DMS153 treated with DMSO at 0.1 percent for 48 hours (cell line): ENCODE measurements at regions not wholly inside any gene's neighbourhood (a gene's known extent, or its start where the extent isn't known, plus 50 kb on each side); places are given as distances from the start of the nearest gene placed in this dataset.

Experiments used
- DNase-seq: peaks from one replicate; lab custom pipeline; 2025; ENCODE audit not compliant: unreplicated experiment; lab: John Stamatoyannopoulos, UW

DNA sequence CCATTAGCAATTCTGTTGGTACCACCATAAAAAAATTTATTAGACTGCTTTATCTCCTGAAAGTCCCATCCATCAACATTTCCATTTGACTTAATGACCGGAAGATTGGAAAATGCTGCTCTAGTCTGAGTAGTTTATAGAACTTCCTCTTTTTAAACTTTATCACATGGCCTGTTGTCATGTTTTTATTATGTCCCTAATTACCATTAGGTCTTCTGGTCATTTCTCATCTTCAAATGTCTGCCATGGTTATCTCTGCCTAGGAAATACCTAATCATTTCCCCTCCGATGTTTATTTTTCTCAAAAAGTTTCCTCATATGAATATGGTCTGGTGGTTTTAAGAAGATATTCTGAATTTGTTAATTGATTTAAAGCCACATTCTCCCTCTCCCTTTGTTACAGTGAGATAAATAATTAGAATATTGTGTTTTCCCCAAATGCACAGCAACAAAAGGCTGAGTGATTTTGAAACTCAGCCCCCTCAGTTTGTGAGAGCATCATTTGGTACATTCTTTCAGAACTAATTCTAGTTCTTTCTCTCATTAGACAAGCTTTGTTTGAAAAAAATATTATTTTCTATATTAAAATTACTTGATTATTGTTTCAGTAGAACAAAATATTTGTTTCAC is 317.1 kb upstream of the ST6GAL2 start:
- no peak for DNase-seq

DNA sequence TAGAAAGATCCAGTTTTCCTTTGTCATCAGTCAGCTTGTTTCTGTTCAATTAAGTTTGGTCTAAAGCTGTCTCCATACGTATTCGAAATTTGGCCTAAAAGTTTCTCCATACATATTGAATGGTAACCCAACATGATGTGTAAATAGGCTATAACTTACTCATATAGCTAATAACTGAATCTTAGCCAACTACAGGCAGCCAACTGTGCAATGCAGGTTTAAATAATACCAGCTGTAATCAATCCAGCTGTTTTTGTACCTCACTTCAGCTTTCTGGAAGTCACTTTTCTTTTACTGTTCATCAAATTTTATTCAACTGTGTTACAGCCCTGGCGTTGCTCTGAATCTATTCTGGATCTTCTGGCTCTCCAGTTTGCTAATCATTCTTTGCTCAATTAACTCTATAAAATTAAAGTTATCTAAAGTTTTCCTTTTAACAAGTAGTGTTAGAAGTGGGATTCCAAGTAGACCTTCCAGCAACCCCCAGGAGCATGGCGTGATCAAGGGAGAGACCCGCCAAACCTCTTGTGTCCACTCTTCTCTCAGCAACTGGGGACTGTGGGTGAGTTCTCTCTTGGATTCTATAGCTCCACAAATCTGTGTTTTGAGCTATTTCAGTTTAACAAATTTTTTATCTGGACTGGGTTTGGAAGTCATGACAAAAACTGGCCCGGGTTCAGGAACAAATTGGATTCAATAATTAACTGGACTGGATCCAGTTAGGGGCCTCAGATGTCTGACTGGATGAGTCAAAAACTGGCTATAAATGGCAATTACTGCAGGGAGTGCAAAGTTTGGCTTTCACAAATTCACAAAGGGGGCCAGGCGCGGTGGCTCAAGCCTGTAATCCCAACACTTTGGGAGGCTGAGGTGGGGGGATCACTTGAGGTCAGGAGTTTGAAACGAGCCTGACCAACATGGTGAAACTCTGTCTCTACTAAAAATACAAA is 329.7 kb upstream of the ST6GAL2 start:
- DNase-seq, result no peak

DNA sequence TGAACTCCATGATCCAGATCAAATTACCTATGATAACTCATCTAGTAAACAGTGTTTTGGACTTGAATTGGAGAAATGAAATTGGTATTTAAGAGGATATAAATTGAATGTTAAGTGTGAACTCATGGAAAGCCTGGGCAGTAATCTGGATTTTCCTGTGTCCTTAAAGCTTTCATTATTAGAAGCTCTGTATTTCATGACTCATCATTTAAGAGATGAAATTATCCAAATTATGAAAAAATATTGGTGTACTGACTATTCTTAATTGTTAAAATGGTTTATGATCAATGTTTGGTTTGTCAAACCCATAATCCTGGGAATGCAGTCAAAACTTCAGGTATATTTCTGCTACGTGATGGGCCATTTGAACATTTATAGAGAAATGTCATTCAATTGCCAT is 332.2 kb upstream of the ST6GAL2 start:
- no peak for DNase-seq

GRCh38 chr2:107222466-107222865 is 336.5 kb upstream of the ST6GAL2 start:
- no peak for DNase-seq

DNA sequence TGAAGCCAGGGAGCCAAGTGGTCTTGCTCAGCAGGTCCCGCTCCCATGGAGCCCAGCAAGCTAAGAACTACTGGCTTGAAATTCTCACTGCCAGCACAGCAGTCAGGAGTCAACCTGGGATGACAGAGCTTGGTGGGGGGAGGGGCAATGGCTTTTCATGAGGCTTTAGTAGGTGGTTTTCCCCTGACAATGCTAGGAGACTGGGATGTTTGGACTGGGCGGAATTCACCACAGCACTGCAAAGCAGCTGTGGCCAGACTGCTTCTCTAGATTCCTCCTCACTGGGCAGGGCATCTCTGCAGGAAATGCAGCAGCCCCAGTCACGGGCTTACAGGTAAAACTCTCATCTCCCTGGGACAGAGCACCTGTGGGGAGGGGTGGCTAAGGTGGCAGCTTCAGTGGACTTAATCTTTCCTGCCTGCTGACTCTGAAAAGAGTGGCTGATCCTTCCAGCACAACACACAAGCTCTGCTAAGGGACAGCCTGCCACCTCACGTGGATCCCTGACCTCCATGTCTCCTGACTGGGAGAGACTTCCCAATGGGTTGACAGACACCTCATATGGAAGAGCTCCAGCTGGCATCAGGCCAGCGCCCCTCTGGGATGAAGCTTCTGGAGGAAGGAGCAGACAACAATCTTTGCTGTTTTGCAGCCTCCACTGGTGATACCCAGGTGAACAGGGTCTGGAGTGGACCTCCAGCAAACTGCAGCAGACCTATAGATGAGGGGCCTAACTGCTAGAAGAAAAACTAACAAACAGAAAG is 349.7 kb upstream of the ST6GAL2 start:
- DNase-seq, result no peak

- no peak for DNase-seq
Observed at GRCh38 chr2:107242811-107243210, 356.8 kb upstream of the ST6GAL2 start.

DNA sequence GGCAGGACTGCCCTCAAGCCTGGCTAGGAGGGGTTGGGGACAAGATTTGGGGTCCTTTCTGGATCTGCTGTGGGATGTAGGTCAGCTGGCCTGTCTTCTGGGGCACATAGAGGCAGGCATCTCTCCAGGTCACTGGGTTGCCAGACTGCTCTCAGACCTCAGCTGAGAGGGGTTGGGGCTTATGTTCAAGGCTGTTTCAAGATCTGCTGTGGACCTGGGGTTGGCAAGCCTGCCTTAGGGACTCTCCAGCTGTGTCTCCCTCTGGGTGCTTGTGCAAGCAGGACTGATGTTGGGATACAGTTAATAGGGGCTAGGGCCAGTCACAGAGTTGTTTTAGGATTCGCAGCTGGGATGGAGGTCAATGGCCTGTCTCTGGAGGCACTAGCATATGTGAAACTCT is 363.0 kb upstream of the ST6GAL2 start:
- no peak for DNase-seq

- no peak for DNase-seq
Observed at GRCh38 chr2:107255744-107256143, 369.8 kb upstream of the ST6GAL2 start.

DNA sequence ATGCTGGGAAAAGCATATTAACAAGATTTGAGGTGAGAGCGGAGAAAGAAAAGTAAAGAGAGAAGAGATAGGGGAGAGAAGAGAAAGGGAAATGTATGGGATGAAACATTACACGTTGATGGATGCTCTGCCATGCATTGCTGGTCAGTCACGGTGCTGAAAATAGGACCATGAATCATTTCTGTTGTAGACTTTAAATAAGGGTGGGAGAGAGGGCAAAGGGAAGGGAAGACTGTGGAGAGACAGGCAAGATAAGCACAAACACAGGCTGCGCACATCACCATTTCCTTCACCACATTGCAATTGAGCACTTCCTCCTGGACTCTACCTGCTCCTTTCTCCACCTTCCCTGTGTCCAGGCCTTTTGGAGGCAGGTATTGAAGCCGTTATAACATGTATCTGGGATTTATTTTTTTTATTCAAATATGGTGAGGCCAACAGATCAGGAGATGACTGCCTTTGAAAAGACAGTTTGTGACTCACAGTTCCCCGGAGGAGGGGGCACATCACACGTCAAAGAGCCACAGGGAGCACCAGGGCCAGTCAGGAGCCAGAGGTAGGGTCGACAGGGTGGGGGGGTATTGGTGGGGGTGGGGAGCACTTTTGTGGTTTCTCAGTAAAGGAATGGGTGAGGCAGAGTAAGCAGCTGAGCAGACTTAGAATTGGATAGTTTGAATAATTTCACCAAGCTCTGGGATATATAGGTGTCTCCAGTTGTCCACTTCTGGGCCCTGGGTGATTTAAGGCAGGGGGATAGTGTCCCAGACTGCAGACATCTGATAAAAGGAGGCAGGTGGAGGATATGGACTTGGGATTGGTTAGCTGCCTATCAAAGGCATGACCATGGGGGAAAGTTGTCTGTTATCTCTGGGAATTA is 372.8 kb upstream of the ST6GAL2 start:
- DNase-seq, result no peak

- no peak for DNase-seq
Observed at GRCh38 chr2:107259408-107260195, 373.6 kb upstream of the ST6GAL2 start.

DNA sequence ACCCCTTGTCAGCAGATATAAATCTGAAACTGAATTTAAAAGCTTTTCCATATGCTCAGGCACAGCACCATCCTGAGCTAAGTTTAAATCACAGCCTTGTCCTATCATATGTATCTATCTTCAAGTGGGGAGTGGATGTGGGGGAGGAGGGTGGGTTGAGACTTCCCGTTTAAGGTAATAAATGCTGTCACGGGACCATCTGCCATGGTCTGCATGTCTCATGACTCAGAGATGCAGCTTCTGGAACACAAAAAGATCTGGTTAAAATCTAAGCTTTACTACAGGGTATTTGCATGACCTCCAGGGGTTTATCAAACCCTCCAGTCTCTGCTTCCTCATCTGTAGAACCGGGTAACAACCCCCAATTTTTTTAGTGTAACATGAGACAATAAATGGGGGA is 377.7 kb upstream of the ST6GAL2 start:
- no peak for DNase-seq

DNA sequence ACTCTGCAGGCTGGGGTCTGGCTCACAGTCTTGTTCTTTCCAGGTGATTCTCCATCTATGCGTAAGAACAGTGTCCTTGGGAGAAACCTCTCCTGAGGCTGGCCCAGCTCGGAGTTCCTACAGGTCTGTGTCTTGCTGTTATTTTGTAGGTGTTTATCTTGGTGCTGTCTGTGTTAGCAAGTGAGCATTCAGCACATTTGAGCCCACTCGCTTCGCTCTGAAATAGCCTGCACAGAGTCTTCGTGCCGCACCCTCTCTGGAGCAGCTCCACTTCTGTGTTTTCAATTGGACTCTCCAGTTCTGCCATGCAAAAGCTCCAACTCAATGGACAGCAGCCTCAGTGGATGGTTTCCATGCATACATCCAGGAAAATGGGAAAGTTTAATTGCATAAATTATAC is 378.2 kb upstream of the ST6GAL2 start:
- DNase-seq, result no peak

- no peak for DNase-seq
Observed at GRCh38 chr2:107266555-107266954, 380.6 kb upstream of the ST6GAL2 start.

GRCh38 chr2:107267086-107267485 is 381.1 kb upstream of the ST6GAL2 start:
- no peak for DNase-seq

- no peak for DNase-seq
Observed at GRCh38 chr2:107276034-107276433, 390.1 kb upstream of the ST6GAL2 start.

DNA sequence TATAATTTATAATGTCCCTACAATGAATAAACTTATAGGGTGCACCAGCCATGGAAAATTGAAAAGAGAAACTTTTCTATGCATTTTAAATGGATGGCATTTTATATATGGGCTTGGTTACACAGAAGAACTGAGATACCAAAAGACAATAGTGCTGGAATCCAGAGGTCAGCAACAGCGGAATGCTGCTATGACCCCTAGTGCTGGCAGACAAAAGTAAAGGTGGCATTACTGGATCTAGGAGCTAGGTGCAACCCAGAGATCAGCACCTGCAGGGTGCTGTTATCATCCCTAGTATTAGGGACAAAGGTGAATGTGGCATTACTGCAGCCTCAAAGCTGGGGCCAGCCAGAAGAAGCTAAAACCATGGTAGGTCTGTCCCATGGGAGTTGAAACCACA is 392.7 kb upstream of the ST6GAL2 start:
- no peak for DNase-seq

- DNase-seq, result no peak
Observed at GRCh38 chr2:107281637-107282036, 395.7 kb upstream of the ST6GAL2 start.

- no peak for DNase-seq
Observed at GRCh38 chr2:107282135-107282534, 396.2 kb upstream of the ST6GAL2 start.

DNA sequence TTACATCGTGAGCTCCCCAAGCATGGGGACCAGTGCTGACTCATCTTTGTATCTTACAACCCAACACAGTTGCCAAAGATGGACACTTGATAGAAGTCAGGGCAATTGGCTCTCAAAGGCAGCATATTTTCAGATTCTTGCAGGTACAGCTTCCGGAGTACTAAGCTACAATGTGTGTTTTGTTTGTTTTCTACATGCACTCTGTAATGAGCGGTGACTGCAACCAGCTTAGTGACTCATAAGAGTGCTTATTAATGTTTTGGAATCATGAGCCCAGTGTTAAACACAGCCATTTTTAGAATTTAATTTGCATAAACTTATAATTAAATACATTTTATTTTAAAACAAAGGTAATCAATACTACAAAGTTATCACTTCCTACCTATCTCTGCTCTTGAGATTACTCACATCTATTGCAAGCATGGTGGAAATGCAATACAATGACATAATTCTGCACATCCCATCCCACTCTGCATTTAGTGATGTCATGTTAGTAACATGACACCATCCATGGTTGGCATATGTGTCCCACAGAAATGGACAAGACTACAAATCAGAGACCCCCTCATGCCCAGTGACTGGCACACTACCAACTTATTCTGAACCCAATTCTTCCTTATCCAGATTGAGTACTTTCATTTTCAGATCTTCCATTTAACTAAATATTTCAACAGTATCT is 399.8 kb upstream of the ST6GAL2 start:
- DNase-seq, result no peak
